GM12865 (cell line): ENCODE measurements at regions not wholly inside any gene's neighbourhood (a gene's known extent, or its start where the extent isn't known, plus 50 kb on each side); places are given as distances from the start of the nearest gene placed in this dataset.

ENCODE experiments used
- DNase-seq: peaks from one replicate; pipeline ENCODE4 v3.0.0; 2010; ENCODE audit warnings: low read depth
- H3K4me3 ChIP-seq: 2 replicates; pipeline ENCODE4 v1.5.1; 2011; ENCODE audit warnings: mild to moderate bottlenecking, low read depth, low read length, control low read depth
- TF ChIP-seq, protein P1 (sequence below): IDR thresholded peaks from 2 replicates; pipeline ENCODE4 v1.5.1; 2011; ENCODE audit warnings: low read length, control low read depth, low read depth, inconsistent platforms; ENCODE audit not compliant: insufficient read depth; ENCODE audit errors: missing control alignments

GRCh38 chr6:43953256-43953655, 174.0 kb downstream of the MRPL14 start:
- TF ChIP-seq, protein P1, sequence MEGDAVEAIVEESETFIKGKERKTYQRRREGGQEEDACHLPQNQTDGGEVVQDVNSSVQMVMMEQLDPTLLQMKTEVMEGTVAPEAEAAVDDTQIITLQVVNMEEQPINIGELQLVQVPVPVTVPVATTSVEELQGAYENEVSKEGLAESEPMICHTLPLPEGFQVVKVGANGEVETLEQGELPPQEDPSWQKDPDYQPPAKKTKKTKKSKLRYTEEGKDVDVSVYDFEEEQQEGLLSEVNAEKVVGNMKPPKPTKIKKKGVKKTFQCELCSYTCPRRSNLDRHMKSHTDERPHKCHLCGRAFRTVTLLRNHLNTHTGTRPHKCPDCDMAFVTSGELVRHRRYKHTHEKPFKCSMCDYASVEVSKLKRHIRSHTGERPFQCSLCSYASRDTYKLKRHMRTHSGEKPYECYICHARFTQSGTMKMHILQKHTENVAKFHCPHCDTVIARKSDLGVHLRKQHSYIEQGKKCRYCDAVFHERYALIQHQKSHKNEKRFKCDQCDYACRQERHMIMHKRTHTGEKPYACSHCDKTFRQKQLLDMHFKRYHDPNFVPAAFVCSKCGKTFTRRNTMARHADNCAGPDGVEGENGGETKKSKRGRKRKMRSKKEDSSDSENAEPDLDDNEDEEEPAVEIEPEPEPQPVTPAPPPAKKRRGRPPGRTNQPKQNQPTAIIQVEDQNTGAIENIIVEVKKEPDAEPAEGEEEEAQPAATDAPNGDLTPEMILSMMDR, result no peak
- no peak overlapping the region for H3K4me3 ChIP-seq
- DNase-seq, result no peak

- H3K4me3 ChIP-seq, result no peak overlapping the region
- peak; percentile 28 for DNase-seq
- TF ChIP-seq, protein P1, result peak; percentile 27
Measured at GRCh38 chr6:43952746-43953145, 174.5 kb downstream of the MRPL14 start.

- DNase-seq, result no peak
- TF ChIP-seq, protein P1, result no peak
- no peak overlapping the region for H3K4me3 ChIP-seq
Measured at GRCh38 chr6:43951756-43952675, 175.2 kb downstream of the MRPL14 start.

- H3K4me3 ChIP-seq, result no peak overlapping the region
- TF ChIP-seq, protein P1, result peak; percentile 36
- DNase-seq, result peak; percentile 32
Measured at GRCh38 chr6:43951063-43951755, 176.0 kb downstream of the MRPL14 start.

DNA sequence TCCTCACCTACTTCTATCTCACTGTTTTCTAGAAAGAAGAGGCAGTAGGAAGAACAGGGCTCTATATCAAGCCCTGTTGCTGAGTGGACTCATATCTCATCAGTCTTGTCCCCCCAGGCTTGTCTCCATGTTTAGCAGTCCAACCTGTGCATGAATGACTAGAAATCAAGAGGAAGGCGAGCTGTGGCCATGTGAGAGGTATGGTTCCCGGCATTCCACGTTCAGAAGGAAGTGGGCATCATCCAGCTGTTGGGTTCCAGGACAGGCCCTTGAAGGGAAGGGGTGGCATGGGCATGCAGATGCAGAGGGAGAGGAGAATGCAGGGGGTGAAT, 176.6 kb downstream of the MRPL14 start:
- no peak overlapping the region for H3K4me3 ChIP-seq
- TF ChIP-seq, protein P1, result no peak
- DNase-seq, result no peak

- DNase-seq, result no peak
- H3K4me3 ChIP-seq, result no peak overlapping the region
- TF ChIP-seq, protein P1, result no peak
Measured at GRCh38 chr6:43950051-43950605, 177.1 kb downstream of the MRPL14 start.
